ENCODE measurements at regions not wholly inside any gene's neighbourhood (a gene's known extent, or its start where the extent isn't known, plus 50 kb on each side); places are given as distances from the start of the nearest gene placed in this dataset.

- in situ Hi-C loops (cut with HindIII; ENCODE audit: low pct_unique_long_range_greater_than_20kb, low sequenced_read_pairs) = no loop called here
- DNase-seq (ENCODE audit: low read depth in 1 of 2, low spot score in 1 of 2) = no peak
- no peak for TF ChIP-seq JUND (IDR thresholded peaks at IDR 0.05; ENCODE audit: low read depth)
Observed at GRCh38 chr3:181582619-181583018, 129.1 kb upstream of the SOX2 start.

GRCh38 chr3:181581656-181582055, 130.1 kb upstream of the SOX2 start:
- no peak for TF ChIP-seq JUND (IDR thresholded peaks at IDR 0.05; ENCODE audit: low read depth)
- in situ Hi-C loops (cut with HindIII; ENCODE audit: low pct_unique_long_range_greater_than_20kb, low sequenced_read_pairs) = no loop called here
- no peak for DNase-seq (ENCODE audit: low read depth in 1 of 2, low spot score in 1 of 2)

- TF ChIP-seq JUND (IDR thresholded peaks at IDR 0.05; ENCODE audit: low read depth) = no peak
- DNase-seq (ENCODE audit: low read depth in 1 of 2, low spot score in 1 of 2) = no peak
- in situ Hi-C loops (cut with HindIII; ENCODE audit: low pct_unique_long_range_greater_than_20kb, low sequenced_read_pairs) = no loop called here
Observed at GRCh38 chr3:181578743-181579142, 133.0 kb upstream of the SOX2 start.

- in situ Hi-C loops (cut with HindIII; ENCODE audit: low pct_unique_long_range_greater_than_20kb, low sequenced_read_pairs) = no loop called here
- DNase-seq (ENCODE audit: low read depth in 1 of 2, low spot score in 1 of 2) = no peak
- TF ChIP-seq JUND (IDR thresholded peaks at IDR 0.05; ENCODE audit: low read depth) = no peak
Observed at GRCh38 chr3:181572432-181572831, 139.3 kb upstream of the SOX2 start.

GRCh38 chr3:181570472-181570871, 141.3 kb upstream of the SOX2 start:
- in situ Hi-C loops (cut with HindIII; ENCODE audit: low pct_unique_long_range_greater_than_20kb, low sequenced_read_pairs) = no loop called here
- TF ChIP-seq JUND (IDR thresholded peaks at IDR 0.05; ENCODE audit: low read depth) = no peak
- DNase-seq (ENCODE audit: low read depth in 1 of 2, low spot score in 1 of 2) = no peak

GRCh38 chr3:181569356-181569940, 142.3 kb upstream of the SOX2 start:
- DNase-seq (ENCODE audit: low read depth in 1 of 2, low spot score in 1 of 2) = no peak
- in situ Hi-C loops (cut with HindIII; ENCODE audit: low pct_unique_long_range_greater_than_20kb, low sequenced_read_pairs) = no loop called here
- no peak for TF ChIP-seq JUND (IDR thresholded peaks at IDR 0.05; ENCODE audit: low read depth)

- TF ChIP-seq JUND (IDR thresholded peaks at IDR 0.05; ENCODE audit: low read depth) = no peak
- no peak for DNase-seq (ENCODE audit: low read depth in 1 of 2, low spot score in 1 of 2)
- in situ Hi-C loops (cut with HindIII; ENCODE audit: low pct_unique_long_range_greater_than_20kb, low sequenced_read_pairs) = no loop called here
Observed at GRCh38 chr3:181568693-181569092, 143.0 kb upstream of the SOX2 start.

GRCh38 chr3:181568248-181568647, 143.5 kb upstream of the SOX2 start:
- no peak for TF ChIP-seq JUND (IDR thresholded peaks at IDR 0.05; ENCODE audit: low read depth)
- in situ Hi-C loops (cut with HindIII; ENCODE audit: low pct_unique_long_range_greater_than_20kb, low sequenced_read_pairs) = no loop called here
- no peak for DNase-seq (ENCODE audit: low read depth in 1 of 2, low spot score in 1 of 2)

- DNase-seq (ENCODE audit: low read depth in 1 of 2, low spot score in 1 of 2) = no peak
- in situ Hi-C loops (cut with HindIII; ENCODE audit: low pct_unique_long_range_greater_than_20kb, low sequenced_read_pairs) = no loop called here
- TF ChIP-seq JUND (IDR thresholded peaks at IDR 0.05; ENCODE audit: low read depth) = no peak
Observed at GRCh38 chr3:181567311-181568075, 144.2 kb upstream of the SOX2 start.

GRCh38 chr3:181565416-181565815, 146.3 kb upstream of the SOX2 start:
- DNase-seq (ENCODE audit: low read depth in 1 of 2, low spot score in 1 of 2) = no peak
- in situ Hi-C loops (cut with HindIII; ENCODE audit: low pct_unique_long_range_greater_than_20kb, low sequenced_read_pairs) = no loop called here
- no peak for TF ChIP-seq JUND (IDR thresholded peaks at IDR 0.05; ENCODE audit: low read depth)

GRCh38 chr3:181564222-181564621, 147.5 kb upstream of the SOX2 start:
- no peak for DNase-seq (ENCODE audit: low read depth in 1 of 2, low spot score in 1 of 2)
- in situ Hi-C loops (cut with HindIII; ENCODE audit: low pct_unique_long_range_greater_than_20kb, low sequenced_read_pairs) = no loop called here
- no peak for TF ChIP-seq JUND (IDR thresholded peaks at IDR 0.05; ENCODE audit: low read depth)

GRCh38 chr3:181561139-181562031, 150.3 kb upstream of the SOX2 start:
- DNase-seq (ENCODE audit: low read depth in 1 of 2, low spot score in 1 of 2) = no peak
- in situ Hi-C loops (cut with HindIII; ENCODE audit: low pct_unique_long_range_greater_than_20kb, low sequenced_read_pairs) = no loop called here

GRCh38 chr3:181558870-181559269, 152.9 kb upstream of the SOX2 start:
- no peak for DNase-seq (ENCODE audit: low read depth in 1 of 2, low spot score in 1 of 2)
- TF ChIP-seq JUND (IDR thresholded peaks at IDR 0.05; ENCODE audit: low read depth) = no peak
- in situ Hi-C loops (cut with HindIII; ENCODE audit: low pct_unique_long_range_greater_than_20kb, low sequenced_read_pairs) = no loop called here

More at GRCh38 chr3:181561139-181562031, 150.3 kb upstream of the SOX2 start:
- TF ChIP-seq JUND (IDR thresholded peaks at IDR 0.05; ENCODE audit: low read depth) = no peak

Data from T47D (cell line).